HCT116 (cell line): ENCODE measurements at regions not wholly inside any gene's neighbourhood (a gene's known extent, or its start where the extent isn't known, plus 50 kb on each side); places are given as distances from the start of the nearest gene placed in this dataset.

Experiments used
- ATAC-seq: fragments of 200-7000 bp; cut with Tn5 transposase; 2 replicates; pipeline ENCODE4 v1.9.1; 2020; ENCODE audit warnings: mild to moderate bottlenecking, moderate library complexity
- BruUV-seq: library from RNA; stranded (reverse); fragments of 400-500 nt; replicated peaks from 2 replicates; lab custom pipeline; 2021; lab: Mats Ljungman, UMichigan
- CTCF ChIA-PET: fragments of 300-600 bp; sonication (Branson Sonifier 250); formaldehyde crosslinking; loops from one replicate; lab custom pipeline; 2021; ENCODE audit warnings: antibody characterized with exemption; lab: Charles Lee
- POLR2A ChIA-PET: fragments of 300-600, 350-600 bp; sonication (Branson Sonifier 250); formaldehyde crosslinking; loops from one replicate; lab custom pipeline; 2021; ENCODE audit warnings: antibody characterized with exemption; lab: Charles Lee
- RAD21 ChIA-PET, 2 experiments: fragments of 300-600 bp; sonication (Branson Sonifier 250); formaldehyde crosslinking; loops; one replicate each; lab custom pipeline; 2023; ENCODE audit warnings: low total read pairs in 2 of 2; ENCODE audit not compliant: uncharacterized antibody in 2 of 2, unreplicated experiment in 2 of 2, low non-redundant PET in 1 of 2; lab: Charles Lee
- DNase-seq: peaks from one replicate; pipeline ENCODE4 v3.0.0-alpha.2; 2010; ENCODE audit warnings: low read depth, low spot score
- H2AFZ ChIP-seq: fragments of 200-600 bp; shearing (Covaris generic), sonication (generic); 2 replicates; pipeline ENCODE4 v1.6.1; 2017; ENCODE audit warnings: low read depth, mixed run types, mixed read lengths, antibody characterized with exemption, low read length; ENCODE audit not compliant: poor library complexity, severe bottlenecking
- H3K27ac ChIP-seq: 2 replicates; pipeline ENCODE4 v1.5.1; 2012; ENCODE audit warnings: low read depth, low read length
- H3K27me3 ChIP-seq: fragments of 200-600 bp; sonication (generic); 2 replicates; pipeline ENCODE4 v1.6.1; 2016; ENCODE audit warnings: mixed run types, low read length, mixed read lengths; ENCODE audit not compliant: insufficient read depth
- H3K36me3 ChIP-seq, 2 experiments: fragments of 200-500 bp in 1 of 2; fragments of 200-600 bp in 1 of 2; sonication (Bioruptor generic) in 1 of 2; sonication (generic) in 1 of 2; 2 replicates each; pipeline versions ENCODE4 v1.5.1 to v1.6.1; 2014 to 2016; ENCODE audit warnings: low read length in 2 of 2, inconsistent platforms in 1 of 2, mixed read lengths in 1 of 2, mixed run types in 1 of 2; ENCODE audit not compliant: insufficient read depth in 2 of 2, control insufficient read depth in 1 of 2
- H3K4me1 ChIP-seq, 2 experiments: fragments of 200-600 bp in 1 of 2; sonication (generic) in 1 of 2; 2 replicates each; pipeline versions ENCODE4 v1.5.1 to v1.6.1; 2012 to 2017; ENCODE audit warnings: low read length in 2 of 2, inconsistent platforms in 1 of 2, mild to moderate bottlenecking in 1 of 2, mixed read lengths in 1 of 2, mixed run types in 1 of 2, moderate library complexity in 1 of 2; ENCODE audit not compliant: insufficient read depth in 2 of 2, control insufficient read depth in 1 of 2
- H3K4me2 ChIP-seq: fragments of 200-600 bp; sonication (generic); 2 replicates; pipeline ENCODE4 v1.6.1; 2017; ENCODE audit warnings: mixed run types, low read length, mixed read lengths
- H3K4me3 ChIP-seq, 2 experiments: fragments of 200-600 bp in 1 of 2; sonication (generic) in 1 of 2; replicated peaks in 1 of 2; 2 replicates each; pipeline ENCODE4 v1.5.1; 2011 to 2016; ENCODE audit warnings: low read length in 2 of 2, control low read depth in 1 of 2, low read depth in 1 of 2, mild to moderate bottlenecking in 1 of 2, mixed read lengths in 1 of 2, mixed run types in 1 of 2
- H3K79me2 ChIP-seq: fragments of 200-600 bp; sonication (generic); 2 replicates; pipeline ENCODE4 v1.6.1; 2017; ENCODE audit warnings: mild to moderate bottlenecking, mixed run types, low read length, moderate library complexity, mixed read lengths; ENCODE audit not compliant: insufficient read depth
- H3K9ac ChIP-seq: fragments of 200-600 bp; sonication (generic); 2 replicates; pipeline ENCODE4 v1.6.1; 2016; ENCODE audit warnings: low read length, mixed read lengths
- H3K9me2 ChIP-seq: fragments of 200-600 bp; sonication (generic), shearing (Covaris generic); 2 replicates; pipeline ENCODE4 v1.6.1; 2017; ENCODE audit warnings: mixed run types, mild to moderate bottlenecking, moderate library complexity; ENCODE audit not compliant: insufficient read depth
- H3K9me3 ChIP-seq, 2 experiments: fragments of 200-500 bp in 1 of 2; fragments of 200-600 bp in 1 of 2; sonication (Bioruptor generic) in 1 of 2; sonication (generic) in 1 of 2; 2 replicates each; pipeline ENCODE4 v1.6.1; 2014 to 2017; ENCODE audit warnings: low read length in 2 of 2, mixed read lengths in 2 of 2, inconsistent platforms in 1 of 2, low read depth in 1 of 2, mild to moderate bottlenecking in 1 of 2, mixed run types in 1 of 2, moderate library complexity in 1 of 2; ENCODE audit not compliant: control insufficient read depth in 1 of 2, insufficient read depth in 1 of 2
- H4K20me1 ChIP-seq: fragments of 200-600 bp; sonication (generic), shearing (Covaris generic); 2 replicates; pipeline ENCODE4 v1.6.1; 2017; ENCODE audit warnings: mixed run types, mild to moderate bottlenecking, moderate library complexity; ENCODE audit not compliant: insufficient read depth
- CBX3 ChIP-seq: IDR thresholded peaks from 2 replicates; pipeline ENCODE4 v1.6.1; 2012; ENCODE audit warnings: low read depth
- CEBPB ChIP-seq: IDR thresholded peaks from 2 replicates; pipeline ENCODE4 v1.6.1; 2012; ENCODE audit warnings: low read depth
- CTCF ChIP-seq, 3 experiments: fragments of 200-600 bp in 1 of 3; sonication (generic) in 1 of 3; IDR thresholded peaks in 2 of 3; conservative IDR thresholded peaks in 1 of 3; 2 replicates each; pipeline ENCODE4 v1.5.1; 2012 to 2017; ENCODE audit warnings: low read depth in 2 of 3, low read length in 2 of 3, antibody characterized with exemption in 1 of 3, borderline replicate concordance in 1 of 3, control low read depth in 1 of 3, mild to moderate bottlenecking in 1 of 3, mixed read lengths in 1 of 3, mixed run types in 1 of 3, moderate library complexity in 1 of 3; ENCODE audit not compliant: insufficient read depth in 1 of 3
- EGR1 ChIP-seq: IDR thresholded peaks from 2 replicates; pipeline ENCODE4 v1.6.1; 2012; ENCODE audit warnings: low read depth
- ELF1 ChIP-seq: IDR thresholded peaks from 2 replicates; pipeline ENCODE4 v1.6.1; 2012; ENCODE audit warnings: low read depth, borderline replicate concordance
- POLR2A ChIP-seq: IDR thresholded peaks from 2 replicates; pipeline ENCODE4 v1.7.0; 2011; ENCODE audit warnings: borderline replicate concordance; ENCODE audit not compliant: insufficient read depth, insufficient read length; ENCODE audit errors: extremely low read depth
- POLR2AphosphoS5 ChIP-seq: IDR thresholded peaks from 2 replicates; pipeline ENCODE4 v1.6.1; 2011; ENCODE audit warnings: mild to moderate bottlenecking, low read depth, low read length, moderate library complexity
- REST ChIP-seq: IDR thresholded peaks from 2 replicates; pipeline ENCODE4 v1.6.1; 2012; ENCODE audit warnings: low read depth
- SIN3A ChIP-seq: IDR thresholded peaks from 2 replicates; pipeline ENCODE4 v1.6.1; 2012; ENCODE audit warnings: low read depth
- SRF ChIP-seq: IDR thresholded peaks from 2 replicates; pipeline ENCODE4 v1.6.1; 2012; ENCODE audit warnings: low read depth
- TCF7L2 ChIP-seq: IDR thresholded peaks from 2 replicates; pipeline ENCODE4 v1.7.0; 2011; ENCODE audit warnings: borderline replicate concordance, inconsistent platforms; ENCODE audit not compliant: insufficient read depth, insufficient read length; ENCODE audit errors: extremely low read depth
- ZNF274 ChIP-seq: fragments of 200-500 bp; sonication (Bioruptor generic); IDR thresholded peaks from 2 replicates; pipeline ENCODE4 v1.6.1; 2014; ENCODE audit warnings: mild to moderate bottlenecking, low read depth, low read length, inconsistent platforms
- intact Hi-C: fragments of 100-400 bp; cut with micrococcal nuclease; formaldehyde crosslinking; loops from 2 replicates; pipeline ENCODE4 v1.10.0; 2022

GRCh38 chr12:85673921-85674420 lies 162.2 kb downstream of the RASSF9 start:
- H3K4me1 ChIP-seq = no peaks in the 10 kb centered on the region
- TF ChIP-seq CBX3 = no peak
- TF ChIP-seq POLR2A = no peak
- no peak for TF ChIP-seq CTCF (IDR thresholded peaks at IDR 0.05 in 2 of 3, conservative IDR thresholded peaks at IDR 0.05 in 1 of 3; ENCODE audit: borderline replicate concordance in 1 of 3, insufficient read depth in 1 of 3, low read depth in 2 of 3, low read length in 2 of 3)
- no peak for TF ChIP-seq CEBPB
- TF ChIP-seq SIN3A = no peak
- TF ChIP-seq ZNF274 = no peak
- TF ChIP-seq EGR1 = no peak
- no peak for TF ChIP-seq TCF7L2
- no peak for TF ChIP-seq REST
- TF ChIP-seq SRF = no peak
- TF ChIP-seq ELF1 = no peak
- TF ChIP-seq POLR2AphosphoS5 = no peak
- no peak overlapping the region for H2AFZ ChIP-seq
- ATAC-seq (no peak), DNase-seq (no peak)
- H3K9ac ChIP-seq = no peak overlapping the region
- RAD21 ChIA-PET = no interaction called here
- H3K9me2 ChIP-seq = no peaks in the 10 kb centered on the region
- H4K20me1 ChIP-seq = no peaks in the 10 kb centered on the region
- H3K79me2 ChIP-seq = no peaks in the 10 kb centered on the region
- no peak overlapping the region for H3K27ac ChIP-seq
- POLR2A ChIA-PET = no interaction called here
- intact Hi-C loops = no loop called here
- no TSS peak for BruUV-seq
- no peaks in the 10 kb centered on the region for H3K36me3 ChIP-seq
- no peaks in the 10 kb centered on the region for H3K27me3 ChIP-seq
- H3K9me3 ChIP-seq = no peaks in the 10 kb centered on the region
- CTCF ChIA-PET = no interaction called here
- no peak overlapping the region for H3K4me3 ChIP-seq
- H3K4me2 ChIP-seq = no peak overlapping the region
